Mucosa of descending colon (tissue), 3 donors: ENCODE measurements at regions not wholly inside any gene's neighbourhood (a gene's known extent, or its start where the extent isn't known, plus 50 kb on each side); places are given as distances from the start of the nearest gene placed in this dataset. TPM values are rescaled to one million over a fixed set of nuclear protein-coding genes. Genes with fewer than 3 reads are reported as not detected.

Source experiments
- ATAC-seq: fragments of 200-7000 bp; cut with Tn5 transposase; one replicate; pipeline ENCODE4 v1.9.1; 2020; ENCODE audit warnings: mild to moderate bottlenecking, moderate library complexity
- DNase-seq, 3 donors: peaks; one replicate each; pipeline ENCODE4 v3.0.0-alpha.2; 2020
- H3K36me3 ChIP-seq: fragments of 200-600 bp; one replicate; pipeline ENCODE4 v1.8.0; 2021; ENCODE audit warnings: low read depth, mild to moderate bottlenecking
- H3K4me1 ChIP-seq: fragments of 200-600 bp; one replicate; pipeline ENCODE4 v1.8.0; 2021; ENCODE audit warnings: low read depth, mild to moderate bottlenecking
- H3K4me3 ChIP-seq: fragments of 200-600 bp; one replicate; pipeline ENCODE4 v1.8.0; 2021; ENCODE audit warnings: mild to moderate bottlenecking
- H3K9me3 ChIP-seq: fragments of 200-600 bp; one replicate; pipeline ENCODE4 v1.8.0; 2021; ENCODE audit warnings: mild to moderate bottlenecking
- intact Hi-C, 2 donors: fragments of 100-400 bp; cut with DNase I in 1 of 2; cut with micrococcal nuclease in 1 of 2; formaldehyde crosslinking; loops; one replicate each; pipeline versions ENCODE4 v1.11.0 to v1.11.1; 2022; cut with DNase I, micrococcal nuclease
- microRNA-seq: library from miRNA; unstranded; fragments of <30 nt; microRNA quantifications from one replicate; pipeline ENCODE4, GENCODE V29; 2019
- TF ChIP-seq, protein P1 (sequence below): fragments of 200-600 bp; IDR thresholded peaks from one replicate; pipeline ENCODE4 v1.8.0; 2022; ENCODE audit warnings: antibody characterized with exemption, mild to moderate bottlenecking
- donor health status: DM: no; HTN: no; CAD: no; lungs with moderate emphysema.
- donor health status: DM: no; HTN: no; CAD: no.
- donor health status: DM: no; HTN: yes; CAD: no.

DNA sequence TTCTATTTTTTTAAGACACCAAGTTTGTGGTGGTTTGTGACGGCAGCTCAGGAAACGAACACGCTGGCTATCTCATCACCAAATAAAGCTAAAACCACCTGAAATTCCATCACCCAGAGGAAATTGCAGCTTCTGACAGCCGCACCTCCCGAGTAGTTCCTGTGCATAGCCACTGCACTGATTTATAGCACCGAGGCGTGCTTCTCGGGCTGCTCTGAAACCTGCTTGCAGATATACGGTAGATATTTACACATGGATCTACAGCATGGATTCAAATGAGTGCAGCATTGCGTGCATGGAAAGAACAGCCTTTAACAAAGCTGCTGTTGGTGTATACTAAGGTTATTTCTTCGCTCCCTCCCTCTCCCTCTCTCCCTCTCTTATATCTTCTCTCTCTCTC lies 153.8 kb downstream of the PHF2 start:
- no peaks in the 10 kb centered on the region for H3K4me1 ChIP-seq
- intact Hi-C loops, result no loop called here
- H3K36me3 ChIP-seq, result no peaks in the 10 kb centered on the region
- no peak overlapping the region for H3K4me3 ChIP-seq
- DNase-seq (no peak), ATAC-seq (no peak)
- H3K9me3 ChIP-seq, result peaks cover 14% of the 10 kb centered on the region
- TF ChIP-seq, protein P1, sequence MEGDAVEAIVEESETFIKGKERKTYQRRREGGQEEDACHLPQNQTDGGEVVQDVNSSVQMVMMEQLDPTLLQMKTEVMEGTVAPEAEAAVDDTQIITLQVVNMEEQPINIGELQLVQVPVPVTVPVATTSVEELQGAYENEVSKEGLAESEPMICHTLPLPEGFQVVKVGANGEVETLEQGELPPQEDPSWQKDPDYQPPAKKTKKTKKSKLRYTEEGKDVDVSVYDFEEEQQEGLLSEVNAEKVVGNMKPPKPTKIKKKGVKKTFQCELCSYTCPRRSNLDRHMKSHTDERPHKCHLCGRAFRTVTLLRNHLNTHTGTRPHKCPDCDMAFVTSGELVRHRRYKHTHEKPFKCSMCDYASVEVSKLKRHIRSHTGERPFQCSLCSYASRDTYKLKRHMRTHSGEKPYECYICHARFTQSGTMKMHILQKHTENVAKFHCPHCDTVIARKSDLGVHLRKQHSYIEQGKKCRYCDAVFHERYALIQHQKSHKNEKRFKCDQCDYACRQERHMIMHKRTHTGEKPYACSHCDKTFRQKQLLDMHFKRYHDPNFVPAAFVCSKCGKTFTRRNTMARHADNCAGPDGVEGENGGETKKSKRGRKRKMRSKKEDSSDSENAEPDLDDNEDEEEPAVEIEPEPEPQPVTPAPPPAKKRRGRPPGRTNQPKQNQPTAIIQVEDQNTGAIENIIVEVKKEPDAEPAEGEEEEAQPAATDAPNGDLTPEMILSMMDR, result no peak

Small RNA genes in the stretch of these regions (microRNA-seq; reads per million reads assigned to microRNA genes)
- gene MIR4291, result not detected
